OCI-LY7 (cell line): ENCODE measurements at regions not wholly inside any gene's neighbourhood (a gene's known extent, or its start where the extent isn't known, plus 50 kb on each side); places are given as distances from the start of the nearest gene placed in this dataset.
"Not testable (repeated sequence)": the region's sequence is repeated elsewhere in the genome, so short reads cannot be mapped to it uniquely, and the experiment has no call there.

Source experiments
- CTCF ChIP-seq: fragments of 200-600 bp; sonication (generic); conservative IDR thresholded peaks from 2 replicates; pipeline ENCODE4 v1.5.1; 2014; ENCODE audit warnings: mild to moderate bottlenecking, antibody characterized with exemption, low read length, moderate library complexity, mixed read lengths
- EZH2phosphoT487 ChIP-seq: fragments of 200-600 bp; sonication (generic); IDR thresholded peaks from 2 replicates; pipeline ENCODE4 v1.6.1; 2018; ENCODE audit warnings: low read depth, borderline replicate concordance, mild to moderate bottlenecking, mixed run types, antibody characterized with exemption, low read length, moderate library complexity, mixed read lengths

- not testable (repeated sequence) for TF ChIP-seq CTCF, EZH2phosphoT487
Observed at GRCh38 chr4:85196015-85196414, 229.5 kb upstream of the WDFY3 start.
